Upper lobe of left lung (tissue), 6 donors: ENCODE measurements at regions not wholly inside any gene's neighbourhood (a gene's known extent, or its start where the extent isn't known, plus 50 kb on each side); places are given as distances from the start of the nearest gene placed in this dataset.
A peak's percentile ranks its signal among the peaks of the same experiment; 100 is the strongest.
"Not testable (repeated sequence)": the region's sequence is repeated elsewhere in the genome, so short reads cannot be mapped to it uniquely, and the experiment has no call there.

Experiments
- ATAC-seq, 2 donors: fragments of 200-7000 bp; cut with Tn5 transposase; one replicate each; pipeline ENCODE4 v1.9.1; 2022; ENCODE audit warnings: mild to moderate bottlenecking in 2 of 2, moderate library complexity in 2 of 2; ENCODE audit not compliant: low FRiP score in 2 of 2
- DNase-seq, 2 donors: peaks; one replicate each; pipeline ENCODE4 v3.0.0-alpha.2; 2019 to 2020
- H3K27ac ChIP-seq, 4 donors: fragments of 200-600 bp; sonication (generic); one replicate each; pipeline ENCODE4 v1.5.1; 2016 to 2019
- H3K27me3 ChIP-seq, 4 donors: fragments of 200-600 bp; sonication (generic); one replicate each; pipeline ENCODE4 v1.5.1; 2017 to 2019
- H3K36me3 ChIP-seq, 4 donors: fragments of 200-600 bp; sonication (generic); one replicate each; pipeline ENCODE4 v1.5.1; 2016 to 2019
- H3K4me1 ChIP-seq, 4 donors: fragments of 200-600 bp; sonication (generic); one replicate each; pipeline ENCODE4 v1.5.1; 2018 to 2019
- H3K4me3 ChIP-seq, 4 donors: fragments of 200-600 bp; sonication (generic); one replicate each; pipeline ENCODE4 v1.5.1; 2017 to 2019; ENCODE audit warnings: mild to moderate bottlenecking in 2 of 4, moderate library complexity in 1 of 4
- H3K9me3 ChIP-seq, 4 donors: fragments of 200-600 bp; sonication (generic); one replicate each; pipeline ENCODE4 v1.5.1; 2018 to 2019
- CTCF ChIP-seq, 6 experiments: fragments of 450-650 bp in 4 of 6; fragments of 200-600 bp in 2 of 6; sonication (generic) in 2 of 6; IDR thresholded peaks; one replicate each; pipeline ENCODE4 v1.5.1; 2016 to 2019; ENCODE audit warnings: antibody characterized with exemption in 6 of 6
- EP300 ChIP-seq, 4 donors: sonication (generic); formaldehyde crosslinking; IDR thresholded peaks; one replicate each; pipeline ENCODE4 v1.5.1; 2017; ENCODE audit warnings: antibody characterized with exemption in 4 of 4, control low read depth in 2 of 4
- POLR2A ChIP-seq, 4 donors: fragments of 450-650 bp; IDR thresholded peaks; one replicate each; pipeline ENCODE4 v1.5.1; 2016 to 2017; ENCODE audit warnings: antibody characterized with exemption in 4 of 4, mild to moderate bottlenecking in 2 of 4
- POLR2AphosphoS5 ChIP-seq, 2 donors: sonication (generic); formaldehyde crosslinking; IDR thresholded peaks; one replicate each; pipeline ENCODE4 v1.5.1; 2017; ENCODE audit warnings: antibody characterized with exemption in 2 of 2
- WGBS, 2 donors: methylation state at CpG; one replicate each; pipeline ENCODE4 v1.1.5; 2017 to 2018; 5-methylcytosine and 5-hydroxymethylcytosine counted together
- donor health status: DM: no; HTN: no; CAD: no; lungs with moderate emphysema.
- donor health status: DM: no; HTN: yes; CAD: no; lungs with severe emphysema.

- Histone ChIP-seq H3K27ac (no peak overlapping the region), H3K27me3 (no peaks in the 10 kb centered on the region), H3K4me1 (no peaks in the 10 kb centered on the region), H3K4me3 (no peak overlapping the region), H3K9me3 (no peaks in the 10 kb centered on the region), H3K36me3 (no peaks in the 10 kb centered on the region)
- TF ChIP-seq CTCF (IDR thresholded peaks at IDR 0.05) = no peak
- TF ChIP-seq POLR2A (IDR thresholded peaks at IDR 0.05) = no peak
- TF ChIP-seq POLR2AphosphoS5 (IDR thresholded peaks at IDR 0.05) = no peak
- no peak for TF ChIP-seq EP300 (IDR thresholded peaks at IDR 0.05)
- DNase-seq = no peak
- 36 to 59% methylated on average over 1 of the region's 1 CpG for WGBS, 2 donors
- ATAC-seq = no peak
These were observed 897.8 kb downstream of the LRFN5 start for GRCh38 chr14:42504433-42504832.

- no peaks in the 10 kb centered on the region for H3K4me1 ChIP-seq
- ATAC-seq = no peak
- H3K27me3 ChIP-seq = no peaks in the 10 kb centered on the region
- H3K4me3 ChIP-seq = no peak overlapping the region
- H3K9me3 ChIP-seq = no peaks in the 10 kb centered on the region
- H3K27ac ChIP-seq = no peak overlapping the region
- no peak for DNase-seq
- TF ChIP-seq EP300 (IDR thresholded peaks at IDR 0.05) (no peak), POLR2AphosphoS5 (IDR thresholded peaks at IDR 0.05) (no peak), POLR2A (IDR thresholded peaks at IDR 0.05) (no peak), CTCF (IDR thresholded peaks at IDR 0.05) (no peak)
- no peaks in the 10 kb centered on the region for H3K36me3 ChIP-seq
These were observed 892.5 kb downstream of the LRFN5 start for GRCh38 chr14:42499137-42499536.

DNA sequence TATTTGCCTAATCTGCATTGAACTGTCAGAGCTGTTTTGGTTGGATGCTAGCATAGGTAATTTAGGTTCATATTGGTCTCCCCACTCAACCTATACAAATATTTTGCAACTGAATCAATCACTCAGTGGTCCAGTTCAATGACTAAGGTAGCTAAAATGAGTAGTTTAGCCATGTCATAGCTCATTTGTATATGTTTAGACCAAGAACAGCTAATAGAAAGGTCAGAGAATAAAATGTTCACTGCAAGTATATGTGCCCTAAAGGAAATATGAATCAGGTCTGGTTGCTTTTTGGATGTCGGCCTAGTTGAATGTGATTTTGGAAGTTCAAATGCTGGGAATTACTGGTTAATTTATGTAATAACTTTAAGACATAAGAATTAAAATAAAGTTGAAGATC, 883.9 kb downstream of the LRFN5 start:
- H3K9me3 ChIP-seq = no peaks in the 10 kb centered on the region
- 79 to 94% methylated on average over 1 of the region's 1 CpG for WGBS, 2 donors
- no peak for ATAC-seq
- no peaks in the 10 kb centered on the region for H3K36me3 ChIP-seq
- DNase-seq = no peak
- H3K27ac ChIP-seq = no peak overlapping the region
- no peaks in the 10 kb centered on the region for H3K4me1 ChIP-seq
- no peak overlapping the region for H3K4me3 ChIP-seq
- TF ChIP-seq POLR2A (IDR thresholded peaks at IDR 0.05) (no peak), EP300 (IDR thresholded peaks at IDR 0.05) (no peak), CTCF (IDR thresholded peaks at IDR 0.05) (no peak), POLR2AphosphoS5 (IDR thresholded peaks at IDR 0.05) (no peak)
- H3K27me3 ChIP-seq = no peaks in the 10 kb centered on the region

- TF ChIP-seq POLR2A (IDR thresholded peaks at IDR 0.05) (no peak), CTCF (IDR thresholded peaks at IDR 0.05) (no peak), EP300 (IDR thresholded peaks at IDR 0.05) (no peak), POLR2AphosphoS5 (IDR thresholded peaks at IDR 0.05) (no peak)
- DNase-seq (no peak), ATAC-seq (no peak)
- H3K27ac ChIP-seq = no peak overlapping the region
- 84% methylated on average over 1 of the region's 1 CpG for WGBS, 2 donors
- H3K4me1 ChIP-seq = no peaks in the 10 kb centered on the region
- no peaks in the 10 kb centered on the region for H3K9me3 ChIP-seq
- no peaks in the 10 kb centered on the region for H3K36me3 ChIP-seq
- no peaks in the 10 kb centered on the region for H3K27me3 ChIP-seq
- no peak overlapping the region for H3K4me3 ChIP-seq
These were observed 882.3 kb downstream of the LRFN5 start for GRCh38 chr14:42488965-42489364.

DNA sequence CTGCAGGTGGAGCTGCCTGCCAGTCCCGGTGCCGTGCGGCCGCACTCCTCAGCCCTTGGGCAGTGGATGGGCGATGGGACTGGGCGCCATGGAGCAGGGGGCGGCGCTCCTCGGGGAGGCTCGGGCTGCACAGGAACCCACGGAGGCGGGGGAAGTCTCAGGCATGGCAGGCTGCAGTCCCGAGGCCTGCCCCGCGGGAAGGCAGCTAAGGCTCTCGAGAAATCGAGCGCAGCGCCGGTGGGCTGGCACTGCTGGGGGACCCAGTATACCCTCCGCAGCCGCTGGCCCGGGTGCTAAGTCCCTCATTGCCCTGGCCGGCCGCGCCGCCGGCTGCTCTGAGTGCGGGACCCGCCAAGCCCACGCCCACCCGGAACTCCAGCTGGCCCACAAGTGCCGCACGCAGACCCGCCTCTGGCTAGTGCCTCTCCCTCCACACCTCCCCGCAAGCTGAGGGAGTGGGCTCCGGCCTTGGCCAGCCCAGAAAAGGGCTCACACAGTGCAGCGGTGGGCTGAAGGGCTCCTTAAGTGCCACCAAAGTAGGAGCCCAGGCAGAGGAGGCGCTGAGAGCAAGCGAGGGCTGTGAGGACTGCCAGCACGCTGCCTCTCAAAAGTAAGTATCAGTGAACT, 875.8 kb downstream of the LRFN5 start:
- 95 to 99% methylated on average over 15 to 41 of the region's 41 CpGs for WGBS, 2 donors
- not testable (repeated sequence) for H3K4me3 ChIP-seq, H3K4me1 ChIP-seq, H3K27me3 ChIP-seq, H3K36me3 ChIP-seq, H3K27ac ChIP-seq, H3K9me3 ChIP-seq, ATAC-seq
- DNase-seq = peak in 1 of 2 donors; percentile 82

DNA sequence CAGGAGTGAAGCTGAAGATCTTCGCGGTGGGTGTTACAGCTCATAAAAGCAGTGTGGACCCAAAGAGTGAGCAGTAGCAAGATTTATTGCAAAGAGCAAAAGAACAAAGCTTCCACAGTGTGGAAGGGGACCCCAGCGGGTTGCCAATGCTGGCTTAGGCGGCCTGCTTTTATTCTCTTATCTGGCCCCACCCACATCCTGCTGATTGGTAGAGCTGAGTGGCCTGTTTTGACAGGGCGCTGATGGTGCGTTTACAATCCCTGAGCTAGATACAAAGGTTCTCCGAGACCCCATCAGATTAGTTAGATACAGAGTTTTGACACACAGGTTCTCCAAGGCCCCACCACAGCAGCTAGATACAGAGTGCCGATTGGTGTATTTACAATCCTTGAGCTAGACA, 875.0 kb downstream of the LRFN5 start:
- H3K36me3 ChIP-seq, H3K4me3 ChIP-seq, ATAC-seq, H3K27me3 ChIP-seq, H3K9me3 ChIP-seq, H3K27ac ChIP-seq, H3K4me1 ChIP-seq, DNase-seq: not testable (repeated sequence)
- WGBS, 2 donors = 94 to 98% methylated on average over 7 to 8 of the region's 8 CpGs
